ENCODE measurements at regions not wholly inside any gene's neighbourhood (a gene's known extent, or its start where the extent isn't known, plus 50 kb on each side); places are given as distances from the start of the nearest gene placed in this dataset.

GRCh38 chr16:86075839-86076440 is 177.0 kb downstream of the IRF8 start:
- TF ChIP-seq CTCF (IDR thresholded peaks at IDR 0.05) (no peak), POLR2A (IDR thresholded peaks at IDR 0.05) (no peak)

All from lower leg skin (tissue), 3 donors.